Posterior vena cava (tissue), 2 donors: ENCODE measurements at regions not wholly inside any gene's neighbourhood (a gene's known extent, or its start where the extent isn't known, plus 50 kb on each side); places are given as distances from the start of the nearest gene placed in this dataset.

Experiments used
- DNase-seq: peaks from one replicate; pipeline ENCODE4 v3.0.0-alpha.2; 2020; ENCODE audit warnings: low spot score
- intact Hi-C, 2 donors: fragments of 100-400 bp; cut with DNase I; formaldehyde crosslinking; loops; one replicate each; pipeline versions ENCODE4 v1.14.1 to v1.14.2; 2022 to 2023
- donor health status: DM: yes; HTN: yes; CAD: no.
- donor health status: DM: yes; HTN: yes; CAD: no.

GRCh38 chr11:122538060-122538459, 117.5 kb upstream of the UBASH3B start:
- DNase-seq = no peak
- intact Hi-C loops = no loop called here

GRCh38 chr11:122524898-122525297, 130.6 kb upstream of the UBASH3B start:
- no peak for DNase-seq
- intact Hi-C loops = no loop called here

- no peak for DNase-seq
- intact Hi-C loops = no loop called here
These were observed 131.4 kb upstream of the UBASH3B start for GRCh38 chr11:122523846-122524805.

- intact Hi-C loops = no loop called here
- no peak for DNase-seq
These were observed 133.9 kb upstream of the UBASH3B start for GRCh38 chr11:122521626-122522025.

- intact Hi-C loops = no loop called here
- no peak for DNase-seq
These were observed 137.8 kb upstream of the UBASH3B start for GRCh38 chr11:122517403-122518379.

GRCh38 chr11:122516686-122517085, 138.8 kb upstream of the UBASH3B start:
- no peak for DNase-seq
- intact Hi-C loops = no loop called here

- no peak for DNase-seq
- intact Hi-C loops = no loop called here
These were observed 141.5 kb upstream of the UBASH3B start for GRCh38 chr11:122513997-122514396.

GRCh38 chr11:122513328-122513727, 142.2 kb upstream of the UBASH3B start:
- no peak for DNase-seq
- intact Hi-C loops = no loop called here

- intact Hi-C loops = no loop called here
- no peak for DNase-seq
These were observed 142.8 kb upstream of the UBASH3B start for GRCh38 chr11:122512688-122513087.

GRCh38 chr11:122509899-122510298, 145.6 kb upstream of the UBASH3B start:
- intact Hi-C loops = loop anchor here in 1 of 2 donors (5.0 kb wide), 2 partner anchors 293 to 863 kb away; no protein-coding TSS in a partner anchor
- DNase-seq = no peak

- DNase-seq = no peak
- intact Hi-C loops = loop anchor here in 1 of 2 donors (5.0 kb wide), 2 partner anchors 292 to 862 kb away; no protein-coding TSS in a partner anchor
These were observed 146.4 kb upstream of the UBASH3B start for GRCh38 chr11:122509091-122509490.

GRCh38 chr11:122505304-122506006, 150.1 kb upstream of the UBASH3B start:
- intact Hi-C loops = loop anchor here in 1 of 2 donors (5.0 kb wide), 2 partner anchors 288 to 858 kb away; no protein-coding TSS in a partner anchor
- peak; percentile 94 for DNase-seq

- intact Hi-C loops = no loop called here
- no peak for DNase-seq
These were observed 161.3 kb upstream of the UBASH3B start for GRCh38 chr11:122494221-122494620.

GRCh38 chr11:122491509-122491908, 164.0 kb upstream of the UBASH3B start:
- DNase-seq = no peak
- intact Hi-C loops = no loop called here

- DNase-seq = no peak
- intact Hi-C loops = no loop called here
These were observed 166.4 kb upstream of the UBASH3B start for GRCh38 chr11:122488892-122489706.

GRCh38 chr11:122487669-122488068, 167.9 kb upstream of the UBASH3B start:
- intact Hi-C loops = no loop called here
- DNase-seq = no peak

- intact Hi-C loops = no loop called here
- DNase-seq = no peak
These were observed 168.6 kb upstream of the UBASH3B start for GRCh38 chr11:122486793-122487495.

- intact Hi-C loops = no loop called here
- DNase-seq = no peak
These were observed 176.5 kb upstream of the UBASH3B start for GRCh38 chr11:122478986-122479385.
